GM21576 (cell line): ENCODE measurements at regions not wholly inside any gene's neighbourhood (a gene's known extent, or its start where the extent isn't known, plus 50 kb on each side); places are given as distances from the start of the nearest gene placed in this dataset.

Experiments
- ATAC-seq: cut with Tn5 transposase; IDR thresholded peaks from one replicate; pipeline ENCODE4 v1.9.1; 2021; ENCODE audit warnings: mild to moderate bottlenecking, moderate library complexity; ENCODE audit not compliant: unreplicated experiment

GRCh38 chr22:22433770-22434169 is 74.8 kb downstream of the ZNF280B start:
- no peak for ATAC-seq
